B cell (primary cell): ENCODE measurements at regions not wholly inside any gene's neighbourhood (a gene's known extent, or its start where the extent isn't known, plus 50 kb on each side); places are given as distances from the start of the nearest gene placed in this dataset.

ENCODE experiments used
- ATAC-seq: fragments of 200-7000 bp; cut with Tn5 transposase; one replicate; pipeline ENCODE4 v1.10.0; 2021; ENCODE audit warnings: low read depth, mild to moderate bottlenecking, moderate number of reproducible peaks, moderate library complexity
- CTCF ChIA-PET: fragments of 350-600 bp; sonication (Branson Sonifier 250); formaldehyde crosslinking; loops from one replicate; lab custom pipeline; 2021; ENCODE audit warnings: antibody characterized with exemption, inconsistent platforms; lab: Charles Lee
- POLR2A ChIA-PET: fragments of 350-600 bp; sonication (Branson Sonifier 250); formaldehyde crosslinking; loops from one replicate; lab custom pipeline; 2021; ENCODE audit warnings: antibody characterized with exemption; lab: Charles Lee
- DNase-seq: peaks from one replicate; pipeline ENCODE4 v3.0.0; 2013
- H2AFZ ChIP-seq: 2 replicates; pipeline ENCODE4 v1.6.1; 2012; ENCODE audit warnings: mild to moderate bottlenecking, low read depth, low read length; ENCODE audit not compliant: insufficient read depth, poor library complexity, severe bottlenecking
- H3K27ac ChIP-seq, 2 donors: 1 replicate in 1 of 2; 2 replicates in 1 of 2; pipeline ENCODE4 v1.5.1; 2012 to 2013; ENCODE audit warnings: low read length in 2 of 2, mild to moderate bottlenecking in 2 of 2, moderate library complexity in 1 of 2
- H3K27me3 ChIP-seq, 4 experiments: fragments of 200-600 bp in 1 of 4; sonication (generic) in 1 of 4; replicated peaks in 1 of 4; 1 replicate in 2 of 4; 2 replicates in 2 of 4; pipeline versions ENCODE4 v1.6.1 to v1.7.0; 2013 to 2016; ENCODE audit warnings: low read length in 3 of 4, mild to moderate bottlenecking in 2 of 4, mixed read lengths in 1 of 4, moderate library complexity in 1 of 4; ENCODE audit not compliant: insufficient read depth in 4 of 4, control insufficient read depth in 3 of 4; ENCODE audit errors: control extremely low read depth in 1 of 4
- H3K36me3 ChIP-seq, 2 experiments: replicated peaks in 1 of 2; 1 replicate in 1 of 2; 2 replicates in 1 of 2; pipeline versions ENCODE4 v1.6.1 to v1.7.1; 2013; ENCODE audit warnings: low read length in 1 of 2; ENCODE audit not compliant: insufficient read depth in 2 of 2, control insufficient read depth in 1 of 2; ENCODE audit errors: control extremely low read depth in 1 of 2, extremely low read depth in 1 of 2
- H3K4me1 ChIP-seq, 2 donors: fragments of 200-600 bp in 1 of 2; sonication (generic) in 1 of 2; 1 replicate in 1 of 2; 2 replicates in 1 of 2; pipeline versions ENCODE4 v1.5.1 to v1.6.1; 2013 to 2017; ENCODE audit warnings: low read length in 2 of 2; ENCODE audit not compliant: control insufficient read depth in 2 of 2, insufficient read depth in 2 of 2
- H3K4me2 ChIP-seq: replicated peaks from 2 replicates; pipeline ENCODE3; 2012; ENCODE audit warnings: mild to moderate bottlenecking, low read depth, low read length; ENCODE audit not compliant: poor library complexity, severe bottlenecking
- H3K4me3 ChIP-seq, 5 experiments: fragments of 200-600 bp in 1 of 5; sonication (generic) in 1 of 5; 1 replicate in 3 of 5; 2 replicates in 2 of 5; pipeline versions ENCODE4 v1.5.1 to v1.7.0; 2011 to 2016; ENCODE audit warnings: low read length in 4 of 5, mild to moderate bottlenecking in 4 of 5, low read depth in 2 of 5, control low read depth in 1 of 5, moderate library complexity in 1 of 5; ENCODE audit not compliant: insufficient read depth in 1 of 5; ENCODE audit errors: control extremely low read depth in 1 of 5, extremely low read depth in 1 of 5
- H3K79me2 ChIP-seq: fragments of 200-600 bp; sonication (generic); one replicate; pipeline ENCODE4 v1.6.0; 2016; ENCODE audit warnings: low read length; ENCODE audit not compliant: control insufficient read depth, insufficient read depth
- H3K9ac ChIP-seq: fragments of 200-600 bp; sonication (generic); 2 replicates; pipeline ENCODE4 v1.6.1; 2017; ENCODE audit warnings: mild to moderate bottlenecking, low read length, moderate library complexity
- H3K9me3 ChIP-seq, 3 donors: one replicate each; pipeline versions ENCODE4 v1.6.1 to v1.7.1; 2013; ENCODE audit warnings: low read length in 2 of 3; ENCODE audit not compliant: control insufficient read depth in 2 of 3, insufficient read depth in 1 of 3; ENCODE audit errors: control extremely low read depth in 1 of 3
- H4K20me1 ChIP-seq: 2 replicates; pipeline ENCODE4 v1.6.0; 2012; ENCODE audit warnings: mild to moderate bottlenecking, low read length; ENCODE audit not compliant: insufficient read depth, control insufficient read depth, poor library complexity, severe bottlenecking
- H3K27ac Mint-ChIP-seq: one replicate; pipeline ENCODE4 v1.8.0; 2021; ENCODE audit warnings: mixed read lengths
- H3K27me3 Mint-ChIP-seq: one replicate; pipeline ENCODE4 v1.8.0; 2021; ENCODE audit warnings: mixed read lengths
- H3K4me1 Mint-ChIP-seq: one replicate; pipeline ENCODE4 v1.8.0; 2021; ENCODE audit warnings: mixed read lengths
- H3K4me3 Mint-ChIP-seq: one replicate; pipeline ENCODE4 v1.8.0; 2021; ENCODE audit warnings: mixed read lengths
- H3K9me3 Mint-ChIP-seq: one replicate; pipeline ENCODE4 v1.8.0; 2022; ENCODE audit warnings: mixed read lengths; ENCODE audit not compliant: insufficient read depth
- CTCF ChIP-seq: fragments of 200-600 bp; IDR thresholded peaks from one replicate; pipeline ENCODE4 v1.8.0; 2022; ENCODE audit warnings: antibody characterized with exemption, mild to moderate bottlenecking
- EZH2 ChIP-seq: IDR thresholded peaks from 2 replicates; pipeline ENCODE4 v1.6.1; 2012; ENCODE audit warnings: borderline replicate concordance, low read depth, mild to moderate bottlenecking, moderate library complexity, low read length; ENCODE audit not compliant: insufficient read depth, poor library complexity, severe bottlenecking
- WGBS: methylation state at CpG from one replicate; pipeline ENCODE4 v1.1.5; 2013; ENCODE audit warnings: missing lambda C conversion rate; ENCODE audit not compliant: insufficient coverage; 5-methylcytosine and 5-hydroxymethylcytosine counted together
- intact Hi-C: fragments of 100-400 bp; cut with micrococcal nuclease; formaldehyde crosslinking; loops from one replicate; pipeline ENCODE4 v1.10.0; 2022

GRCh38 chr2:126832757-126833156 is 65.9 kb upstream of the TEX51 start:
- ChIA-PET POLR2A (no interaction called here), CTCF (no interaction called here)
- Histone ChIP-seq H3K4me2 (no peak overlapping the region), H3K27ac (no peak overlapping the region), H3K9ac (no peak overlapping the region), H2AFZ (no peak overlapping the region), H3K36me3 (no peaks in the 10 kb centered on the region), H3K27me3 (no peaks in the 10 kb centered on the region), H3K4me1 (no peaks in the 10 kb centered on the region), H3K79me2 (no peaks in the 10 kb centered on the region), H3K9me3 (peaks cover 0 to 4% (median 0%) of the 10 kb centered on the region in 3 donors), H4K20me1 (no peaks in the 10 kb centered on the region), H3K4me3 (no peak overlapping the region)
- 84% methylated on average over 3 of the region's 5 CpGs for WGBS
- Mint-ChIP-seq H3K9me3 (no peaks in the 10 kb centered on the region), H3K4me3 (no peak overlapping the region), H3K27ac (no peak overlapping the region), H3K27me3 (no peaks in the 10 kb centered on the region), H3K4me1 (no peaks in the 10 kb centered on the region)
- no peak for TF ChIP-seq CTCF
- intact Hi-C loops: no loop called here
- DNase-seq (no peak), ATAC-seq (no peak)

DNA sequence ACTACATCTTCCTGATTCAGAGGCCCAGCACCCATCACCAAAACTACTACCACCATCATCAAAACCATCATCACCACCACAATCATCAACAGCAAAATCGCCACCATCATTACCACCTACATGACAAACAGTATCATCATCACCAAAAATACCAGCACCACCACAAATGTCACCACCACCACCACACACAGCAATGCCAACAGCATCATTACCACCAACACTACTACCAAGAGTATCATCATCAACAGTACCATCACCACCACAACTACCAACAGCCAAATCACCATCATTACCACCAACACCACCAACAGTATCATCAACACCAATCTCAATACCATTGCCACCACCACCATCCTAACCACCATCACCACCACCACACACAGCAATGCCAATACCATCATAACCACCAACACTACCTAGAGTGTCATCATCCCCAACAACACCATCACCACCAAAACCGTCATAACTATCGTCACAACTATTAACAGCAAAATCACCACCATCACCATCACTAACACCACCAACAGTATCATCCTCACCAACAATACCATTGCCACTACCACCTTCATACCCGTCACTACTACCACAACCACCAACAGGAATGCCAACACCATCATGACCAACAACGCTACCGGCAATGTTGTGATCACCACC is 64.6 kb upstream of the TEX51 start:
- Histone ChIP-seq H3K27ac (no peak overlapping the region), H3K36me3 (no peaks in the 10 kb centered on the region), H3K9me3 (peaks cover 0 to 4% (median 0%) of the 10 kb centered on the region in 3 donors), H3K27me3 (no peaks in the 10 kb centered on the region), H2AFZ (no peak overlapping the region), H3K4me1 (no peaks in the 10 kb centered on the region), H3K9ac (no peak overlapping the region), H4K20me1 (no peaks in the 10 kb centered on the region), H3K4me2 (no peak overlapping the region), H3K79me2 (no peaks in the 10 kb centered on the region), H3K4me3 (no peak overlapping the region)
- TF ChIP-seq EZH2: no peak
- DNase-seq: no peak
- Mint-ChIP-seq H3K9me3 (no peaks in the 10 kb centered on the region), H3K4me3 (no peak overlapping the region), H3K4me1 (no peaks in the 10 kb centered on the region), H3K27ac (no peak overlapping the region), H3K27me3 (peaks cover 5% of the 10 kb centered on the region)
- CTCF ChIA-PET: no interaction called here
- no peak for ATAC-seq
- WGBS: 92% methylated on average over 6 of the region's 6 CpGs
- intact Hi-C loops: no loop called here
- POLR2A ChIA-PET: no interaction called here
